ENCODE measurements at regions not wholly inside any gene's neighbourhood (a gene's known extent, or its start where the extent isn't known, plus 50 kb on each side); places are given as distances from the start of the nearest gene placed in this dataset.

- peak overlapping the region in 1 of 2 donors; percentile 83 for H3K27ac ChIP-seq
- no peak for TF ChIP-seq CTCF (IDR thresholded peaks at IDR 0.05)
- intact Hi-C loops (cut with DNase I): loop anchor here (1.0 to 5.0 kb wide), 2 partner anchors 101 to 112 kb away; partner anchors contain the start of gene RRBP1
- peaks cover 0 to 5% of the 10 kb centered on the region in 2 donors for H3K9me3 ChIP-seq
- peaks cover 0 to 26% of the 10 kb centered on the region in 2 donors for H3K4me1 ChIP-seq
- H3K27me3 ChIP-seq: no peaks in the 10 kb centered on the region
- H3K36me3 ChIP-seq: no peaks in the 10 kb centered on the region
- DNase-seq (ENCODE audit: low spot score in 2 of 2): no peak
- no peak overlapping the region for H3K4me3 ChIP-seq
Measured at GRCh38 chr20:17793986-17794385, 94.2 kb downstream of the BANF2 start.

- no peak for DNase-seq (ENCODE audit: low spot score in 2 of 2)
- Histone ChIP-seq H3K27ac (no peak overlapping the region), H3K9me3 (peaks cover 0 to 5% of the 10 kb centered on the region in 2 donors), H3K4me3 (no peak overlapping the region), H3K36me3 (no peaks in the 10 kb centered on the region), H3K4me1 (peaks cover 2 to 15% of the 10 kb centered on the region in 2 donors), H3K27me3 (no peaks in the 10 kb centered on the region)
- no peak for TF ChIP-seq CTCF (IDR thresholded peaks at IDR 0.05)
- intact Hi-C loops (cut with DNase I): loop anchor here (5.0 kb wide), 1 partner anchor 108 kb away; the partner anchor contains the start of gene RRBP1
Measured at GRCh38 chr20:17790296-17790695, 90.5 kb downstream of the BANF2 start.

- intact Hi-C loops (cut with DNase I): no loop called here
- Histone ChIP-seq H3K27ac (no peak overlapping the region), H3K27me3 (no peaks in the 10 kb centered on the region), H3K36me3 (no peaks in the 10 kb centered on the region), H3K9me3 (no peaks in the 10 kb centered on the region), H3K4me3 (no peak overlapping the region), H3K4me1 (peaks cover 0 to 2% of the 10 kb centered on the region in 2 donors)
- TF ChIP-seq CTCF (IDR thresholded peaks at IDR 0.05): no peak
- DNase-seq (ENCODE audit: low spot score in 2 of 2): no peak
Measured at GRCh38 chr20:17787816-17788215, 88.0 kb downstream of the BANF2 start.

GRCh38 chr20:17786221-17786718 is 86.5 kb downstream of the BANF2 start:
- no peaks in the 10 kb centered on the region for H3K36me3 ChIP-seq
- peaks cover 0 to 2% of the 10 kb centered on the region in 2 donors for H3K4me1 ChIP-seq
- intact Hi-C loops (cut with DNase I): no loop called here
- H3K27ac ChIP-seq: peak overlapping the region; percentile 46 to 81
- H3K4me3 ChIP-seq: no peak overlapping the region
- no peaks in the 10 kb centered on the region for H3K27me3 ChIP-seq
- no peaks in the 10 kb centered on the region for H3K9me3 ChIP-seq
- no peak for TF ChIP-seq CTCF (IDR thresholded peaks at IDR 0.05)
- no peak for DNase-seq (ENCODE audit: low spot score in 2 of 2)

Data from ascending aorta (tissue), 2 donors.